HCT116 (cell line): ENCODE measurements at regions not wholly inside any gene's neighbourhood (a gene's known extent, or its start where the extent isn't known, plus 50 kb on each side); places are given as distances from the start of the nearest gene placed in this dataset.

Experiments
- CTCF ChIP-seq, 3 experiments: fragments of 200-600 bp in 1 of 3; sonication (generic) in 1 of 3; IDR thresholded peaks in 2 of 3; conservative IDR thresholded peaks in 1 of 3; 2 replicates each; pipeline ENCODE4 v1.5.1; 2012 to 2017; ENCODE audit warnings: low read depth in 2 of 3, low read length in 2 of 3, antibody characterized with exemption in 1 of 3, borderline replicate concordance in 1 of 3, control low read depth in 1 of 3, mild to moderate bottlenecking in 1 of 3, mixed read lengths in 1 of 3, mixed run types in 1 of 3, moderate library complexity in 1 of 3; ENCODE audit not compliant: insufficient read depth in 1 of 3
- SIN3A ChIP-seq: IDR thresholded peaks from 2 replicates; pipeline ENCODE4 v1.6.1; 2012; ENCODE audit warnings: low read depth
- YY1 ChIP-seq: IDR thresholded peaks from 2 replicates; pipeline ENCODE4 v1.6.1; 2011; ENCODE audit warnings: low read length, low read depth, moderate library complexity, mild to moderate bottlenecking; ENCODE audit not compliant: insufficient replicate concordance; ENCODE audit errors: extremely low read depth
- ZNF274 ChIP-seq: fragments of 200-500 bp; sonication (Bioruptor generic); IDR thresholded peaks from 2 replicates; pipeline ENCODE4 v1.6.1; 2014; ENCODE audit warnings: mild to moderate bottlenecking, low read depth, low read length, inconsistent platforms
- TF ChIP-seq, protein P1 (sequence below): IDR thresholded peaks from 2 replicates; pipeline ENCODE4 v1.6.1; 2011; ENCODE audit warnings: mild to moderate bottlenecking, low read length, moderate library complexity; ENCODE audit not compliant: insufficient replicate concordance; ENCODE audit errors: extremely low read depth

- TF ChIP-seq YY1 (no peak), CTCF (IDR thresholded peaks at IDR 0.05 in 2 of 3, conservative IDR thresholded peaks at IDR 0.05 in 1 of 3; ENCODE audit: borderline replicate concordance in 1 of 3, insufficient read depth in 1 of 3, low read depth in 2 of 3, low read length in 2 of 3) (no peak), SIN3A (no peak), ZNF274 (no peak)
- TF ChIP-seq, protein P1, sequence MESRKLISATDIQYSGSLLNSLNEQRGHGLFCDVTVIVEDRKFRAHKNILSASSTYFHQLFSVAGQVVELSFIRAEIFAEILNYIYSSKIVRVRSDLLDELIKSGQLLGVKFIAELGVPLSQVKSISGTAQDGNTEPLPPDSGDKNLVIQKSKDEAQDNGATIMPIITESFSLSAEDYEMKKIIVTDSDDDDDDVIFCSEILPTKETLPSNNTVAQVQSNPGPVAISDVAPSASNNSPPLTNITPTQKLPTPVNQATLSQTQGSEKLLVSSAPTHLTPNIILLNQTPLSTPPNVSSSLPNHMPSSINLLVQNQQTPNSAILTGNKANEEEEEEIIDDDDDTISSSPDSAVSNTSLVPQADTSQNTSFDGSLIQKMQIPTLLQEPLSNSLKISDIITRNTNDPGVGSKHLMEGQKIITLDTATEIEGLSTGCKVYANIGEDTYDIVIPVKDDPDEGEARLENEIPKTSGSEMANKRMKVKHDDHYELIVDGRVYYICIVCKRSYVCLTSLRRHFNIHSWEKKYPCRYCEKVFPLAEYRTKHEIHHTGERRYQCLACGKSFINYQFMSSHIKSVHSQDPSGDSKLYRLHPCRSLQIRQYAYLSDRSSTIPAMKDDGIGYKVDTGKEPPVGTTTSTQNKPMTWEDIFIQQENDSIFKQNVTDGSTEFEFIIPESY = no peak
These were observed 234.9 kb upstream of the GIMD1 start for GRCh38 chr4:106603471-106603870.
